Erythroblast (primary cell): ENCODE measurements at regions not wholly inside any gene's neighbourhood (a gene's known extent, or its start where the extent isn't known, plus 50 kb on each side); places are given as distances from the start of the nearest gene placed in this dataset.

Experiments
- GATA1 ChIP-seq: IDR thresholded peaks from 2 replicates; pipeline ENCODE4 v1.6.1; 2011; ENCODE audit warnings: low read depth, mild to moderate bottlenecking, control low read depth, low read length, moderate library complexity
- POLR2A ChIP-seq: IDR thresholded peaks from 2 replicates; pipeline ENCODE4 v1.6.1; 2011; ENCODE audit warnings: mild to moderate bottlenecking, low read length

GRCh38 chr6:27616328-27617045 lies 143.6 kb upstream of the ZNF184 start:
- TF ChIP-seq POLR2A (no peak), GATA1 (no peak)
